CD4-positive, CD25-positive, alpha-beta regulatory T cell (primary cell): ENCODE measurements at regions not wholly inside any gene's neighbourhood (a gene's known extent, or its start where the extent isn't known, plus 50 kb on each side); places are given as distances from the start of the nearest gene placed in this dataset.

Experiments
- ATAC-seq, 2 donors: fragments of 150-1000 bp; cut with Tn5 transposase; one replicate each; pipeline ENCODE4 v1.10.0; 2021; ENCODE audit warnings: low read depth in 2 of 2, moderate number of reproducible peaks in 2 of 2, moderate library complexity in 1 of 2
- DNase-seq, 3 donors: peaks; one replicate each; pipeline versions ENCODE4 v3.0.0 to v3.0.0-alpha.2; 2012 to 2022; ENCODE audit warnings: mixed read lengths in 1 of 3
- H3K27ac ChIP-seq: one replicate; pipeline ENCODE4 v1.7.0; 2013; ENCODE audit warnings: mild to moderate bottlenecking, low read length; ENCODE audit not compliant: insufficient read depth, poor library complexity, severe bottlenecking
- H3K27me3 ChIP-seq: one replicate; pipeline ENCODE4 v1.7.0; 2013; ENCODE audit warnings: low read length; ENCODE audit not compliant: control insufficient read depth, insufficient read depth
- H3K36me3 ChIP-seq: one replicate; pipeline ENCODE4 v1.7.0; 2013; ENCODE audit warnings: mild to moderate bottlenecking, low read length, moderate library complexity; ENCODE audit not compliant: control insufficient read depth, insufficient read depth
- H3K4me1 ChIP-seq: 2 replicates; pipeline ENCODE4 v1.7.0; 2013; ENCODE audit warnings: mild to moderate bottlenecking, low read length; ENCODE audit not compliant: insufficient read depth, control insufficient read depth, poor library complexity, severe bottlenecking
- H3K4me3 ChIP-seq: one replicate; pipeline ENCODE4 v1.7.0; 2013; ENCODE audit warnings: low read depth, mild to moderate bottlenecking, low read length, moderate library complexity
- H3K9me3 ChIP-seq, 2 experiments: 1 replicate in 1 of 2; 2 replicates in 1 of 2; pipeline ENCODE4 v1.7.0; 2013; ENCODE audit warnings: low read length in 2 of 2, mild to moderate bottlenecking in 1 of 2, moderate library complexity in 1 of 2; ENCODE audit not compliant: control insufficient read depth in 2 of 2
- H3K27ac Mint-ChIP-seq, 3 donors: one replicate each; pipeline ENCODE4 v1.8.0; 2020 to 2022; ENCODE audit warnings: mild to moderate bottlenecking in 3 of 3, mixed read lengths in 3 of 3, moderate library complexity in 2 of 3
- H3K27me3 Mint-ChIP-seq: one replicate; pipeline ENCODE4 v1.8.0; 2022; ENCODE audit warnings: mild to moderate bottlenecking, mixed read lengths
- H3K36me3 Mint-ChIP-seq: one replicate; pipeline ENCODE4 v1.8.0; 2020; ENCODE audit warnings: mixed read lengths
- H3K4me1 Mint-ChIP-seq, 4 donors: one replicate each; pipeline ENCODE4 v1.8.0; 2020 to 2022; ENCODE audit warnings: mixed read lengths in 4 of 4, mild to moderate bottlenecking in 1 of 4
- H3K4me3 Mint-ChIP-seq, 4 donors: one replicate each; pipeline ENCODE4 v1.8.0; 2020 to 2022; ENCODE audit warnings: mild to moderate bottlenecking in 4 of 4, mixed read lengths in 4 of 4, moderate library complexity in 3 of 4
- H3K9me3 Mint-ChIP-seq, 7 donors: one replicate each; pipeline ENCODE4 v1.8.0; 2020 to 2022; ENCODE audit warnings: mixed read lengths in 7 of 7, mild to moderate bottlenecking in 3 of 7, moderate library complexity in 2 of 7

DNA sequence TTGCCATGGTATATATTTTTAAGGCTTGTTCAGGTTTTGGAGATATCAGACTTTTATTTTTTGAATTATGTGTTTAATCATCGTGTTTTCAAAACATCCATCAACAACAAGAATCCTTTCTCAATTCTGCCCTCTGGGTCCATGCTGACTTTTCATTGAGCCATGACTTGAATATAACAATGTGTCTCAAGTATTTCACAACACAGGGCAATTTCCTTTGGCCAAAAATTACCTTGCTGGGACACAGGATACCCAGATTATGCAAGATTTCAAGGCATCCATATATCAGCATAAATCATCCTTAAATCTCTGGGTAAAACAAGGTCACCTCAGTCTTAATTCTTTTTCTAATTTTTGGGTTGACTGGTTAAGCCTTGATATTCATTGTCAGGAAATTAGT lies 411.2 kb upstream of the USP24 start:
- H3K27me3 ChIP-seq, result no peaks in the 10 kb centered on the region
- H3K27ac ChIP-seq, result no peak overlapping the region
- no peak for ATAC-seq
- no peak for DNase-seq
- no peaks in the 10 kb centered on the region for H3K36me3 ChIP-seq
- Mint-ChIP-seq H3K27me3 (no peaks in the 10 kb centered on the region), H3K4me3 (no peak overlapping the region), H3K27ac (no peak overlapping the region), H3K9me3 (peaks cover 0 to 3% (median 0%) of the 10 kb centered on the region in 7 donors), H3K36me3 (no peaks in the 10 kb centered on the region), H3K4me1 (no peaks in the 10 kb centered on the region)
- H3K4me1 ChIP-seq, result no peaks in the 10 kb centered on the region
- no peak overlapping the region for H3K4me3 ChIP-seq
- no peaks in the 10 kb centered on the region for H3K9me3 ChIP-seq

DNA sequence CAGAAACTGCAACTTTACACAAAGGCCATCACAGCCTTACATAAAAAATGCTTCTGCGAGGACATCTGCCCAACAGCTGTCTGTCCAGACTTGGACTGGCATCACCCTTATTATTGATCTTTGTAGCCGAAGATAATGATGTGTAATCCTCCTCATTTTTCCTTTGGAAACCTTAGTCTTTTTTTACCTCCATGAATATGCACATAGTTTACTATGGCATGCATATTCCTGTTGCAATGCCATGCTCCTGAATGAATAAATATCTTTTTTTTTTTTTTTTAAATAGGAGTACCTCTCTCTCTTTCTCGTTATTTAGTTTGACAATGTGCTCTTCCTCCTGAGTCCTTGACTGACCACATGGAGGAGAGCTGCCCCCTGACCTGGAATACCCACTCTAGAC lies 409.6 kb upstream of the USP24 start:
- no peak overlapping the region for H3K27ac Mint-ChIP-seq
- no peak overlapping the region for H3K4me3 Mint-ChIP-seq
- Histone ChIP-seq H3K4me3 (no peak overlapping the region), H3K27ac (no peak overlapping the region), H3K9me3 (no peaks in the 10 kb centered on the region), H3K4me1 (no peaks in the 10 kb centered on the region), H3K36me3 (no peaks in the 10 kb centered on the region), H3K27me3 (no peaks in the 10 kb centered on the region)
- peaks cover 0 to 3% (median 0%) of the 10 kb centered on the region in 7 donors for H3K9me3 Mint-ChIP-seq
- peaks cover 0 to 2% (median 0%) of the 10 kb centered on the region in 4 donors for H3K4me1 Mint-ChIP-seq
- ATAC-seq (no peak), DNase-seq (no peak)
- H3K36me3 Mint-ChIP-seq, result no peaks in the 10 kb centered on the region
- no peaks in the 10 kb centered on the region for H3K27me3 Mint-ChIP-seq

DNA sequence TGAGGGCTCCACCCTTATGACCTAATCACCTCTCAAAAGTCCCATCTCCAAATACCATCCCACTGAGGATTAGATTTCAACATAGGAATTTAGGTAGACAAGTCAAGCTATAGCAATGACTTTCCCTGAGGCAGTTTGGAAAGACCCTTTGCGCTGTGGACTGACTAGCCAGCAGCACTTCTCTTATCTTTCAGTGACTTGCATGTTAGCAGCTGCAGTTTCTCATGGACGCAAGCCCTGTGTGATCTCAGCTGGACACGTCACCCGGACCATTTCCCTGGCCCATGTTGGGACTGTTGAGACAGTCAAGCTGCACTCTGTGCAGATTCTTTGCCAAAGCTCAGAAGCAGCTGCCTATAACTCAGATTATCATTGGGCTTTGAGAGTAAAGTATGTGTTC lies 408.1 kb upstream of the USP24 start:
- Histone ChIP-seq H3K36me3 (no peaks in the 10 kb centered on the region), H3K27me3 (no peaks in the 10 kb centered on the region), H3K4me3 (no peak overlapping the region), H3K4me1 (no peaks in the 10 kb centered on the region), H3K27ac (no peak overlapping the region), H3K9me3 (no peaks in the 10 kb centered on the region)
- Mint-ChIP-seq H3K36me3 (no peaks in the 10 kb centered on the region), H3K4me3 (no peak overlapping the region), H3K27me3 (no peaks in the 10 kb centered on the region), H3K27ac (no peak overlapping the region), H3K9me3 (peaks cover 0 to 5% (median 0%) of the 10 kb centered on the region in 7 donors), H3K4me1 (peaks cover 0 to 4% (median 0%) of the 10 kb centered on the region in 4 donors)
- no peak for DNase-seq
- ATAC-seq, result no peak

DNA sequence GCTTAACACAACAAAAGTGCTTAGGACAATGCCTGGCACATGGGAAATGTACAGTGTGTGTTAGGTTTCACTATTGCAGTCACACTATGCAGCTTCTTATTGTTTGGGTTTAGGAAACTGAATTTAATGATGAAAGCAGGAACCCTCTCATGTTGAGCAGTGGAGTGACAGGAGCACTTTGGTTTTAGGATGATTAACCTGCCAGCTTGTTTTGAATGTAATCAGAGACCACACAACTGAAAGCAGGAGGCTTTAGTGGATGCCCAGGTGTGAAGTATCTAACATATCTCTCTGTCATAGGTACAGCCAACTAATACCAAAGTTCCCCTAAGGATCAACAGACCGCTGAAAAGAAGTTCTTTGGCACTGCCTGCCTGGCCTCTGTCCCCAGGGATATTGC lies 406.9 kb upstream of the USP24 start:
- Histone ChIP-seq H3K27me3 (no peaks in the 10 kb centered on the region), H3K9me3 (no peaks in the 10 kb centered on the region), H3K4me3 (no peak overlapping the region), H3K4me1 (no peaks in the 10 kb centered on the region), H3K27ac (no peak overlapping the region), H3K36me3 (no peaks in the 10 kb centered on the region)
- Mint-ChIP-seq H3K9me3 (peaks cover 0 to 5% (median 0%) of the 10 kb centered on the region in 7 donors), H3K27me3 (no peaks in the 10 kb centered on the region), H3K4me3 (no peak overlapping the region), H3K27ac (no peak overlapping the region), H3K36me3 (no peaks in the 10 kb centered on the region), H3K4me1 (peaks cover 0 to 4% (median 0%) of the 10 kb centered on the region in 4 donors)
- DNase-seq (no peak), ATAC-seq (no peak)

DNA sequence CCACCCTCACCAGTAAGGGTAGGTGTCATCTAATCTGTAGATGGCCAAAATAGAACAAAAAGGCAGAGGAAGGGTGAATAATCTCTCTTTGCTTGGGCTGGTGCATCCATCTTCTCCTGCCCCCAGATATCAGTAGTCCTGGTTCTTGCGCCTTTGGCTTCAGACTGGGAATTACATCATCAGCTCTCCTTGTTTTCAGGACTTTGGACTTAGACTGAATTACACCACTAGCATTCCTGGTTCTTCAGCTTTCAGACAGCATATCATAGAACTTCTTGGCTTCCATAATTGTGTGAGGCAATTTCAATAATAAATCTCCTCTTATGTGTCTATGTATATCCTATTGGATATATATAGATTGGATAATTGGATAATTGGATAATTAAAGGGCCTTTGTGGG lies 403.0 kb upstream of the USP24 start:
- H3K27me3 Mint-ChIP-seq, result peaks cover 4% of the 10 kb centered on the region
- DNase-seq (no peak), ATAC-seq (no peak)
- no peak overlapping the region for H3K4me3 Mint-ChIP-seq
- Histone ChIP-seq H3K27me3 (no peaks in the 10 kb centered on the region), H3K4me3 (no peak overlapping the region), H3K9me3 (no peaks in the 10 kb centered on the region), H3K27ac (no peak overlapping the region), H3K36me3 (no peaks in the 10 kb centered on the region), H3K4me1 (no peaks in the 10 kb centered on the region)
- H3K4me1 Mint-ChIP-seq, result peaks cover 0 to 4% (median 0%) of the 10 kb centered on the region in 4 donors
- H3K9me3 Mint-ChIP-seq, result peaks cover 0 to 6% (median 1%) of the 10 kb centered on the region in 7 donors
- no peaks in the 10 kb centered on the region for H3K36me3 Mint-ChIP-seq
- H3K27ac Mint-ChIP-seq, result no peak overlapping the region

DNA sequence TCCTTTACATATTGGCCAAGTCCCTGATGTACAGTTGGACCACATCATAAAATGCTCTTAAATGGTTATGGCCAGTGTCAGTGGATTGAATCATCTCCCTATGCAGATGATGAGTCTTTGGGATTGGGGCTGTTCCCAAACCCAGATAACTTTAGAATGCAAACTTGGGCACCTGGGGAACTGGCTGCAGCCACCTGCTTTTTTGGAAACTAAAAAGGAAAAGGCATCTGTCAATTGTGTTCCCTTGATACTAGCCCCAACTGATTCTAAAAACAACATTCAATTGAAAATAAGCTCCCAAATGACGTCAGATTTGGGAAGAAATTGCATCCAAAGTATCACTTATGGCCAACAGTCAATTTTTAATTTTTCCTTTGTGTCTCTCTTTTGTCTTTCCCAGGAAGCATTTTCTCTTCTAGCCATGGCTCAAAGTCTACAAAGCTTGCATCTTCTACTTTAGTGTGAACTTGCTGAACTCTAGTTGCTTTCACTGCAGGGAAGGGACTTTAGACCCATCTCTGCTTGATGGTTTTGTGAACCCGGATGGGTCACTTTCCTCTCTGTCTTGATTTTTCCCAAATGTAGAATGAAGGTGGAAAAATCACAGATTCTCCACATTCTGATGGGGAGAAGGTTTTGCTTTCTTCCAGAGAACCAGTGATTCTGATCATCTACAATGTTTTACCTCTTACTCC lies 402.3 kb upstream of the USP24 start:
- Histone ChIP-seq H3K27me3 (no peaks in the 10 kb centered on the region), H3K36me3 (no peaks in the 10 kb centered on the region), H3K4me1 (no peaks in the 10 kb centered on the region), H3K9me3 (no peaks in the 10 kb centered on the region), H3K27ac (no peak overlapping the region), H3K4me3 (no peak overlapping the region)
- Mint-ChIP-seq H3K4me3 (no peak overlapping the region), H3K27me3 (peaks cover 4% of the 10 kb centered on the region), H3K27ac (no peak overlapping the region), H3K9me3 (peaks cover 0 to 6% (median 1%) of the 10 kb centered on the region in 7 donors), H3K4me1 (peaks cover 0 to 4% (median 0%) of the 10 kb centered on the region in 4 donors), H3K36me3 (no peaks in the 10 kb centered on the region)
- DNase-seq, result no peak
- ATAC-seq, result no peak

DNA sequence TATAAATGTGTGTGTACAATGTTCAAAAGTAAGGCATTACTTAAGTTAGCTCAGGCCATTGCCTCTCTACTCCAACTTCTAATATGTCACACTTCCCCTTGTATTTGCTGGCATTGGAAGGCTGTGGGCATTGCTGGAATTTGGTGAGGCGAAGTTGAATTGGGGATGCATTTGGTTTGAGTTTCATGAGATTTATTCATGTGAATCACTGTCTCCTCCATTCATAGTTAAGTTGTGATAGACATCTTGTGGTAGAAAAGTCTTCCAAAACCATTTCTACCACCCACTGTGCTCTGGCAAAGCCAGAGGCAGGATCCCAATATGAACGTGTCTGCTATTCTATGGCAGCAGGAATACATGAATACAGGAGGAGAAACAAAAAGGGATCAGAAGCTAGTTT lies 397.8 kb upstream of the USP24 start:
- no peaks in the 10 kb centered on the region for H3K9me3 ChIP-seq
- H3K27ac ChIP-seq, result no peak overlapping the region
- Mint-ChIP-seq H3K9me3 (peaks cover 0 to 11% (median 5%) of the 10 kb centered on the region in 7 donors), H3K36me3 (no peaks in the 10 kb centered on the region), H3K27me3 (peaks cover 4% of the 10 kb centered on the region), H3K4me3 (no peak overlapping the region), H3K4me1 (no peaks in the 10 kb centered on the region), H3K27ac (no peak overlapping the region)
- ATAC-seq (no peak), DNase-seq (no peak)
- H3K36me3 ChIP-seq, result no peaks in the 10 kb centered on the region
- no peaks in the 10 kb centered on the region for H3K27me3 ChIP-seq
- no peaks in the 10 kb centered on the region for H3K4me1 ChIP-seq
- H3K4me3 ChIP-seq, result no peak overlapping the region

DNA sequence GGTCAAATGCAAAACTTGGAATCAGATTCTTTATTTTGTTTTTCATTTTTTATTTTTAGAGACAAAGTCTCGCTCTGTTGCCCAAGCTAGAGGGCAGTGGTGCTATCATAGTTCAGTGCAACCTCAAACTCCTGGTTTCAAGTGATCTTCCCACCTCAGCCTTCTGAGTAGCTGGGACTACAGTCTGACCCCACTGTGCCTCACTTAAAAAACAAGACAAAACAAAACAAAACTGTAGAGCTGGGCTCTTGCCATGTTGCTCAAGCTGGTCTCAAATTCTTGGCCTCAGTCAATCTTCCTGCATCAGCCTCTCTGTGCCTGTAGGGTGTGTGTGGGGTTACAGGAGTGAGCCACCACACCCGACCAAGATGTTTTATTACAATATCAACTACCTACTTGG lies 396.0 kb upstream of the USP24 start:
- H3K27me3 ChIP-seq, result no peaks in the 10 kb centered on the region
- H3K4me1 Mint-ChIP-seq, result no peaks in the 10 kb centered on the region
- H3K4me3 Mint-ChIP-seq, result no peak overlapping the region
- no peak overlapping the region for H3K27ac Mint-ChIP-seq
- no peak overlapping the region for H3K4me3 ChIP-seq
- no peaks in the 10 kb centered on the region for H3K36me3 Mint-ChIP-seq
- DNase-seq (no peak), ATAC-seq (no peak)
- no peaks in the 10 kb centered on the region for H3K9me3 ChIP-seq
- H3K27me3 Mint-ChIP-seq, result peaks cover 4% of the 10 kb centered on the region
- H3K4me1 ChIP-seq, result no peaks in the 10 kb centered on the region
- no peak overlapping the region for H3K27ac ChIP-seq
- peaks cover 0 to 8% (median 2%) of the 10 kb centered on the region in 7 donors for H3K9me3 Mint-ChIP-seq
- H3K36me3 ChIP-seq, result no peaks in the 10 kb centered on the region
